ENCODE measurements at regions not wholly inside any gene's neighbourhood (a gene's known extent, or its start where the extent isn't known, plus 50 kb on each side); places are given as distances from the start of the nearest gene placed in this dataset.
A peak's percentile ranks its signal among the peaks of the same experiment; 100 is the strongest.

GRCh38 chr13:106299621-106300020, 235.8 kb downstream of the EFNB2 start:
- no peaks in the 10 kb centered on the region for H3K36me3 ChIP-seq (ENCODE audit: control insufficient read depth in 3 of 3, insufficient read depth in 2 of 3, low read depth in 1 of 3, low read length in 3 of 3)
- WGBS, 3 donors, result 87 to 91% (median 90%) methylated on average over 5 of the region's 5 CpGs
- DNase-seq (no peak), FAIRE-seq (no peak)
- H3K27me3 ChIP-seq (ENCODE audit: control insufficient read depth in 3 of 3, insufficient read depth in 3 of 3, low read length in 3 of 3), result no peaks in the 10 kb centered on the region
- no peak overlapping the region for H3K4me3 ChIP-seq (ENCODE audit: low read depth in 1 of 3, low read length in 3 of 3)
- H3K27ac ChIP-seq (ENCODE audit: low read depth in 1 of 3, low read length in 2 of 3), result no peak overlapping the region
- no peaks in the 10 kb centered on the region for H3K4me1 ChIP-seq (ENCODE audit: control insufficient read depth in 3 of 3, insufficient read depth in 2 of 3, low read depth in 1 of 3, low read length in 2 of 3)
- peaks cover 0 to 2% of the 10 kb centered on the region in 2 donors for H3K9me3 ChIP-seq (ENCODE audit: control insufficient read depth in 2 of 2, insufficient read depth in 1 of 2, low read depth in 1 of 2, low read length in 1 of 2)

GRCh38 chr13:106297283-106297682, 238.2 kb downstream of the EFNB2 start:
- Histone ChIP-seq H3K4me1 (ENCODE audit: control insufficient read depth in 3 of 3, insufficient read depth in 2 of 3, low read depth in 1 of 3, low read length in 2 of 3) (no peaks in the 10 kb centered on the region), H3K27me3 (ENCODE audit: control insufficient read depth in 3 of 3, insufficient read depth in 3 of 3, low read length in 3 of 3) (no peaks in the 10 kb centered on the region), H3K36me3 (ENCODE audit: control insufficient read depth in 3 of 3, insufficient read depth in 2 of 3, low read depth in 1 of 3, low read length in 3 of 3) (no peaks in the 10 kb centered on the region), H3K9me3 (ENCODE audit: control insufficient read depth in 2 of 2, insufficient read depth in 1 of 2, low read depth in 1 of 2, low read length in 1 of 2) (peaks cover 0 to 2% of the 10 kb centered on the region in 2 donors), H3K4me3 (ENCODE audit: low read depth in 1 of 3, low read length in 3 of 3) (no peak overlapping the region), H3K27ac (ENCODE audit: low read depth in 1 of 3, low read length in 2 of 3) (no peak overlapping the region)
- 71 to 86% (median 81%) methylated on average over 1 of the region's 1 CpG for WGBS, 3 donors
- DNase-seq (peak in 1 of 2 donors; percentile 43), FAIRE-seq (no peak)

- peaks cover 0 to 2% of the 10 kb centered on the region in 2 donors for H3K9me3 ChIP-seq (ENCODE audit: control insufficient read depth in 2 of 2, insufficient read depth in 1 of 2, low read depth in 1 of 2, low read length in 1 of 2)
- H3K4me1 ChIP-seq (ENCODE audit: control insufficient read depth in 3 of 3, insufficient read depth in 2 of 3, low read depth in 1 of 3, low read length in 2 of 3), result no peaks in the 10 kb centered on the region
- WGBS, 3 donors, result 60 to 79% (median 72%) methylated on average over 3 of the region's 3 CpGs
- H3K27ac ChIP-seq (ENCODE audit: low read depth in 1 of 3, low read length in 2 of 3), result no peak overlapping the region
- H3K4me3 ChIP-seq (ENCODE audit: low read depth in 1 of 3, low read length in 3 of 3), result no peak overlapping the region
- no peaks in the 10 kb centered on the region for H3K27me3 ChIP-seq (ENCODE audit: control insufficient read depth in 3 of 3, insufficient read depth in 3 of 3, low read length in 3 of 3)
- FAIRE-seq, result no peak
- DNase-seq, result no peak
- no peaks in the 10 kb centered on the region for H3K36me3 ChIP-seq (ENCODE audit: control insufficient read depth in 3 of 3, insufficient read depth in 2 of 3, low read depth in 1 of 3, low read length in 3 of 3)
These were observed 238.7 kb downstream of the EFNB2 start for GRCh38 chr13:106296723-106297122.

GRCh38 chr13:106295971-106296370, 239.5 kb downstream of the EFNB2 start:
- no peak overlapping the region for H3K27ac ChIP-seq (ENCODE audit: low read depth in 1 of 3, low read length in 2 of 3)
- H3K4me3 ChIP-seq (ENCODE audit: low read depth in 1 of 3, low read length in 3 of 3), result no peak overlapping the region
- WGBS, 3 donors, result 77 to 91% (median 81%) methylated on average over 7 of the region's 7 CpGs
- DNase-seq, result no peak
- peaks cover 0 to 2% of the 10 kb centered on the region in 2 donors for H3K9me3 ChIP-seq (ENCODE audit: control insufficient read depth in 2 of 2, insufficient read depth in 1 of 2, low read depth in 1 of 2, low read length in 1 of 2)
- no peaks in the 10 kb centered on the region for H3K36me3 ChIP-seq (ENCODE audit: control insufficient read depth in 3 of 3, insufficient read depth in 2 of 3, low read depth in 1 of 3, low read length in 3 of 3)
- H3K4me1 ChIP-seq (ENCODE audit: control insufficient read depth in 3 of 3, insufficient read depth in 2 of 3, low read depth in 1 of 3, low read length in 2 of 3), result no peaks in the 10 kb centered on the region
- FAIRE-seq, result no peak
- no peaks in the 10 kb centered on the region for H3K27me3 ChIP-seq (ENCODE audit: control insufficient read depth in 3 of 3, insufficient read depth in 3 of 3, low read length in 3 of 3)

GRCh38 chr13:106291006-106291405, 244.5 kb downstream of the EFNB2 start:
- 41 to 75% (median 48%) methylated on average over 1 of the region's 1 CpG for WGBS, 3 donors
- Histone ChIP-seq H3K36me3 (ENCODE audit: control insufficient read depth in 3 of 3, insufficient read depth in 2 of 3, low read depth in 1 of 3, low read length in 3 of 3) (no peaks in the 10 kb centered on the region), H3K9me3 (ENCODE audit: control insufficient read depth in 2 of 2, insufficient read depth in 1 of 2, low read depth in 1 of 2, low read length in 1 of 2) (peaks cover 0 to 3% of the 10 kb centered on the region in 2 donors), H3K4me1 (ENCODE audit: control insufficient read depth in 3 of 3, insufficient read depth in 2 of 3, low read depth in 1 of 3, low read length in 2 of 3) (no peaks in the 10 kb centered on the region), H3K27me3 (ENCODE audit: control insufficient read depth in 3 of 3, insufficient read depth in 3 of 3, low read length in 3 of 3) (no peaks in the 10 kb centered on the region), H3K4me3 (ENCODE audit: low read depth in 1 of 3, low read length in 3 of 3) (no peak overlapping the region), H3K27ac (ENCODE audit: low read depth in 1 of 3, low read length in 2 of 3) (no peak overlapping the region)
- FAIRE-seq (no peak), DNase-seq (no peak)

GRCh38 chr13:106287351-106287750, 248.1 kb downstream of the EFNB2 start:
- H3K4me3 ChIP-seq (ENCODE audit: low read depth in 1 of 3, low read length in 3 of 3), result no peak overlapping the region
- WGBS, 3 donors, result 82 to 89% (median 85%) methylated on average over 6 of the region's 6 CpGs
- H3K9me3 ChIP-seq (ENCODE audit: control insufficient read depth in 2 of 2, insufficient read depth in 1 of 2, low read depth in 1 of 2, low read length in 1 of 2), result peaks cover 0 to 6% of the 10 kb centered on the region in 2 donors
- DNase-seq (no peak), FAIRE-seq (no peak)
- no peaks in the 10 kb centered on the region for H3K36me3 ChIP-seq (ENCODE audit: control insufficient read depth in 3 of 3, insufficient read depth in 2 of 3, low read depth in 1 of 3, low read length in 3 of 3)
- H3K27ac ChIP-seq (ENCODE audit: low read depth in 1 of 3, low read length in 2 of 3), result no peak overlapping the region
- no peaks in the 10 kb centered on the region for H3K4me1 ChIP-seq (ENCODE audit: control insufficient read depth in 3 of 3, insufficient read depth in 2 of 3, low read depth in 1 of 3, low read length in 2 of 3)
- H3K27me3 ChIP-seq (ENCODE audit: control insufficient read depth in 3 of 3, insufficient read depth in 3 of 3, low read length in 3 of 3), result peaks cover 0 to 3% (median 0%) of the 10 kb centered on the region in 3 donors

- WGBS, 3 donors, result 12 to 20% (median 17%) methylated on average over 3 of the region's 3 CpGs
These were observed 248.7 kb downstream of the EFNB2 start for GRCh38 chr13:106286811-106287210.

GRCh38 chr13:106284358-106284757, 251.1 kb downstream of the EFNB2 start:
- peaks cover 0 to 6% of the 10 kb centered on the region in 2 donors for H3K9me3 ChIP-seq (ENCODE audit: control insufficient read depth in 2 of 2, insufficient read depth in 1 of 2, low read depth in 1 of 2, low read length in 1 of 2)
- no peak overlapping the region for H3K27ac ChIP-seq (ENCODE audit: low read depth in 1 of 3, low read length in 2 of 3)
- H3K27me3 ChIP-seq (ENCODE audit: control insufficient read depth in 3 of 3, insufficient read depth in 3 of 3, low read length in 3 of 3), result peaks cover 0 to 3% (median 0%) of the 10 kb centered on the region in 3 donors
- no peaks in the 10 kb centered on the region for H3K4me1 ChIP-seq (ENCODE audit: control insufficient read depth in 3 of 3, insufficient read depth in 2 of 3, low read depth in 1 of 3, low read length in 2 of 3)
- FAIRE-seq (no peak), DNase-seq (no peak)
- no peak overlapping the region for H3K4me3 ChIP-seq (ENCODE audit: low read depth in 1 of 3, low read length in 3 of 3)
- 88 to 90% (median 89%) methylated on average over 2 of the region's 2 CpGs for WGBS, 3 donors
- no peaks in the 10 kb centered on the region for H3K36me3 ChIP-seq (ENCODE audit: control insufficient read depth in 3 of 3, insufficient read depth in 2 of 3, low read depth in 1 of 3, low read length in 3 of 3)

More at GRCh38 chr13:106286811-106287210, 248.7 kb downstream of the EFNB2 start:
- Histone ChIP-seq H3K27me3 (ENCODE audit: control insufficient read depth in 3 of 3, insufficient read depth in 3 of 3, low read length in 3 of 3) (peaks cover 0 to 3% (median 0%) of the 10 kb centered on the region in 3 donors), H3K27ac (ENCODE audit: low read depth in 1 of 3, low read length in 2 of 3) (peak overlapping the region in 1 of 3 donors; percentile 18), H3K9me3 (ENCODE audit: control insufficient read depth in 2 of 2, insufficient read depth in 1 of 2, low read depth in 1 of 2, low read length in 1 of 2) (peaks cover 0 to 9% of the 10 kb centered on the region in 2 donors), H3K36me3 (ENCODE audit: control insufficient read depth in 3 of 3, insufficient read depth in 2 of 3, low read depth in 1 of 3, low read length in 3 of 3) (no peaks in the 10 kb centered on the region), H3K4me1 (ENCODE audit: control insufficient read depth in 3 of 3, insufficient read depth in 2 of 3, low read depth in 1 of 3, low read length in 2 of 3) (no peaks in the 10 kb centered on the region), H3K4me3 (ENCODE audit: low read depth in 1 of 3, low read length in 3 of 3) (no peak overlapping the region)
- DNase-seq (peak; percentile 5 to 15), FAIRE-seq (no peak)

GRCh38 chr13:106281426-106281825, 254.0 kb downstream of the EFNB2 start:
- WGBS, 3 donors, result 82 to 95% (median 82%) methylated on average over 9 of the region's 9 CpGs
- H3K9me3 ChIP-seq (ENCODE audit: control insufficient read depth in 2 of 2, insufficient read depth in 1 of 2, low read depth in 1 of 2, low read length in 1 of 2), result peaks cover 0 to 6% of the 10 kb centered on the region in 2 donors
- no peaks in the 10 kb centered on the region for H3K4me1 ChIP-seq (ENCODE audit: control insufficient read depth in 3 of 3, insufficient read depth in 2 of 3, low read depth in 1 of 3, low read length in 2 of 3)
- no peaks in the 10 kb centered on the region for H3K36me3 ChIP-seq (ENCODE audit: control insufficient read depth in 3 of 3, insufficient read depth in 2 of 3, low read depth in 1 of 3, low read length in 3 of 3)
- H3K27ac ChIP-seq (ENCODE audit: low read depth in 1 of 3, low read length in 2 of 3), result no peak overlapping the region
- FAIRE-seq (no peak), DNase-seq (no peak)
- no peak overlapping the region for H3K4me3 ChIP-seq (ENCODE audit: low read depth in 1 of 3, low read length in 3 of 3)
- peaks cover 0 to 3% (median 0%) of the 10 kb centered on the region in 3 donors for H3K27me3 ChIP-seq (ENCODE audit: control insufficient read depth in 3 of 3, insufficient read depth in 3 of 3, low read length in 3 of 3)
